ENCODE measurements at regions not wholly inside any gene's neighbourhood (a gene's known extent, or its start where the extent isn't known, plus 50 kb on each side); places are given as distances from the start of the nearest gene placed in this dataset.

DNA sequence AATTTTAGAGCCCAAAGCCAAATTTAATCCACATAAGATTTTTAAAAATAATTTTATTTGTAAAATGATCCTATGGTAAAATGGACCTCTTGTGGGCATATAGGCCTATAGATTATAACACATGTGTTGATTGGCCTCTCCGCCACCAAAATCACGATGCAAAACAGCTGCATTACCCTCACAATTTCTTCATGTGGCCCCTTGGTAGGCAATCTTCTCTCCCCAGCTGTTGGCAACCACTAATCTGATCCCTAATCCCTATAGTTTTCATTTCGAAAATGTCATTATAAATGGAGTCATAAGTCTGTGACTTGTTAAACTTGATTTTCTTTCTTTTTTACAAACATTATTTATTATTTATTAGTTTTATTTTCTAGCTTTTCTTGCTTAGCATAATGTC is 263.9 kb upstream of the SULF2 start:
- TF ChIP-seq, protein P1, sequence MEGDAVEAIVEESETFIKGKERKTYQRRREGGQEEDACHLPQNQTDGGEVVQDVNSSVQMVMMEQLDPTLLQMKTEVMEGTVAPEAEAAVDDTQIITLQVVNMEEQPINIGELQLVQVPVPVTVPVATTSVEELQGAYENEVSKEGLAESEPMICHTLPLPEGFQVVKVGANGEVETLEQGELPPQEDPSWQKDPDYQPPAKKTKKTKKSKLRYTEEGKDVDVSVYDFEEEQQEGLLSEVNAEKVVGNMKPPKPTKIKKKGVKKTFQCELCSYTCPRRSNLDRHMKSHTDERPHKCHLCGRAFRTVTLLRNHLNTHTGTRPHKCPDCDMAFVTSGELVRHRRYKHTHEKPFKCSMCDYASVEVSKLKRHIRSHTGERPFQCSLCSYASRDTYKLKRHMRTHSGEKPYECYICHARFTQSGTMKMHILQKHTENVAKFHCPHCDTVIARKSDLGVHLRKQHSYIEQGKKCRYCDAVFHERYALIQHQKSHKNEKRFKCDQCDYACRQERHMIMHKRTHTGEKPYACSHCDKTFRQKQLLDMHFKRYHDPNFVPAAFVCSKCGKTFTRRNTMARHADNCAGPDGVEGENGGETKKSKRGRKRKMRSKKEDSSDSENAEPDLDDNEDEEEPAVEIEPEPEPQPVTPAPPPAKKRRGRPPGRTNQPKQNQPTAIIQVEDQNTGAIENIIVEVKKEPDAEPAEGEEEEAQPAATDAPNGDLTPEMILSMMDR (IDR thresholded peaks at IDR 0.05; ENCODE audit: low read depth, low read length) = no peak
- TF ChIP-seq POLR2A (IDR thresholded peaks at IDR 0.05; ENCODE audit: extremely low read depth, insufficient read length) = no peak
